Astrocyte (in vitro differentiated cells and primary cell): ENCODE measurements at regions not wholly inside any gene's neighbourhood (a gene's known extent, or its start where the extent isn't known, plus 50 kb on each side); places are given as distances from the start of the nearest gene placed in this dataset.

Source experiments
- DNase-seq: peaks from one replicate; pipeline ENCODE4 v3.0.0-alpha.2; 2010; ENCODE audit warnings: low read depth
- FAIRE-seq: peaks from 2 replicates; lab custom pipeline; 2011; peaks lifted over from hg19 to GRCh38; lab: Jason Lieb, UNC
- H2AFZ ChIP-seq: 2 replicates; pipeline ENCODE4 v1.6.0; 2012; ENCODE audit warnings: low read depth, low read length, inconsistent platforms
- H3K27ac ChIP-seq: 2 replicates; pipeline ENCODE4 v1.5.1; 2011; ENCODE audit warnings: low read depth, low read length, inconsistent platforms
- H3K27me3 ChIP-seq: 2 replicates; pipeline ENCODE4 v1.6.0; 2011; ENCODE audit warnings: low read length, inconsistent platforms; ENCODE audit not compliant: insufficient read depth
- H3K36me3 ChIP-seq: 2 replicates; pipeline ENCODE4 v1.5.1; 2011; ENCODE audit warnings: low read length, inconsistent platforms; ENCODE audit not compliant: insufficient read depth
- H3K4me1 ChIP-seq: 2 replicates; pipeline ENCODE4 v1.5.1; 2011; ENCODE audit warnings: low read length, inconsistent platforms; ENCODE audit not compliant: insufficient read depth
- H3K4me2 ChIP-seq: 2 replicates; pipeline ENCODE4 v1.6.0; 2012; ENCODE audit warnings: low read length, inconsistent platforms
- H3K4me3 ChIP-seq: 2 replicates; pipeline ENCODE4 v1.5.1; 2011; ENCODE audit warnings: low read depth, mild to moderate bottlenecking, low read length, inconsistent platforms; ENCODE audit not compliant: insufficient read depth
- H3K79me2 ChIP-seq: 2 replicates; pipeline ENCODE4 v1.6.0; 2012; ENCODE audit warnings: mild to moderate bottlenecking, low read length, inconsistent platforms; ENCODE audit not compliant: insufficient read depth
- H3K9ac ChIP-seq: 2 replicates; pipeline ENCODE4 v1.6.0; 2012; ENCODE audit warnings: mild to moderate bottlenecking, low read length, inconsistent platforms
- H3K9me3 ChIP-seq: 2 replicates; pipeline ENCODE4 v1.5.1; 2012; ENCODE audit warnings: low read depth, mild to moderate bottlenecking, low read length, inconsistent platforms; ENCODE audit not compliant: insufficient read depth
- H4K20me1 ChIP-seq: 2 replicates; pipeline ENCODE4 v1.6.0; 2012; ENCODE audit warnings: low read length, inconsistent platforms; ENCODE audit not compliant: insufficient read depth
- H3K27ac Mint-ChIP-seq: one replicate; pipeline ENCODE4 v1.8.0; 2021; ENCODE audit warnings: mild to moderate bottlenecking, mixed read lengths; ENCODE audit not compliant: unreplicated experiment
- H3K27me3 Mint-ChIP-seq: one replicate; pipeline ENCODE4 v1.8.0; 2021; ENCODE audit warnings: low read depth, mixed read lengths; ENCODE audit not compliant: unreplicated experiment
- H3K36me3 Mint-ChIP-seq: one replicate; pipeline ENCODE4 v1.8.0; 2021; ENCODE audit warnings: low read depth, mixed read lengths; ENCODE audit not compliant: unreplicated experiment
- H3K4me1 Mint-ChIP-seq: one replicate; pipeline ENCODE4 v1.8.0; 2021; ENCODE audit warnings: low read depth, mixed read lengths; ENCODE audit not compliant: unreplicated experiment
- H3K4me3 Mint-ChIP-seq: one replicate; pipeline ENCODE4 v1.8.0; 2021; ENCODE audit warnings: mild to moderate bottlenecking, moderate library complexity, mixed read lengths; ENCODE audit not compliant: unreplicated experiment
- H3K9me3 Mint-ChIP-seq: one replicate; pipeline ENCODE4 v1.8.0; 2021; ENCODE audit warnings: mild to moderate bottlenecking, mixed read lengths; ENCODE audit not compliant: unreplicated experiment
- EZH2 ChIP-seq: IDR thresholded peaks from 2 replicates; pipeline ENCODE4 v1.6.1; 2012; ENCODE audit warnings: mild to moderate bottlenecking, low read length, inconsistent platforms; ENCODE audit not compliant: insufficient read depth
- TF ChIP-seq, protein P1 (sequence below): IDR thresholded peaks from 2 replicates; pipeline ENCODE4 v1.5.1; 2011; ENCODE audit warnings: low read depth, mild to moderate bottlenecking, inconsistent platforms, low read length, moderate library complexity; ENCODE audit not compliant: insufficient read depth

- Mint-ChIP-seq H3K4me1 (no peaks in the 10 kb centered on the region), H3K36me3 (no peaks in the 10 kb centered on the region), H3K27me3 (no peaks in the 10 kb centered on the region), H3K9me3 (no peaks in the 10 kb centered on the region), H3K4me3 (no peak overlapping the region), H3K27ac (no peak overlapping the region)
- no peaks in the 10 kb centered on the region for H4K20me1 ChIP-seq
- no peak overlapping the region for H3K27ac ChIP-seq
- no peak overlapping the region for H2AFZ ChIP-seq
- no peak overlapping the region for H3K4me2 ChIP-seq
- TF ChIP-seq, protein P1, sequence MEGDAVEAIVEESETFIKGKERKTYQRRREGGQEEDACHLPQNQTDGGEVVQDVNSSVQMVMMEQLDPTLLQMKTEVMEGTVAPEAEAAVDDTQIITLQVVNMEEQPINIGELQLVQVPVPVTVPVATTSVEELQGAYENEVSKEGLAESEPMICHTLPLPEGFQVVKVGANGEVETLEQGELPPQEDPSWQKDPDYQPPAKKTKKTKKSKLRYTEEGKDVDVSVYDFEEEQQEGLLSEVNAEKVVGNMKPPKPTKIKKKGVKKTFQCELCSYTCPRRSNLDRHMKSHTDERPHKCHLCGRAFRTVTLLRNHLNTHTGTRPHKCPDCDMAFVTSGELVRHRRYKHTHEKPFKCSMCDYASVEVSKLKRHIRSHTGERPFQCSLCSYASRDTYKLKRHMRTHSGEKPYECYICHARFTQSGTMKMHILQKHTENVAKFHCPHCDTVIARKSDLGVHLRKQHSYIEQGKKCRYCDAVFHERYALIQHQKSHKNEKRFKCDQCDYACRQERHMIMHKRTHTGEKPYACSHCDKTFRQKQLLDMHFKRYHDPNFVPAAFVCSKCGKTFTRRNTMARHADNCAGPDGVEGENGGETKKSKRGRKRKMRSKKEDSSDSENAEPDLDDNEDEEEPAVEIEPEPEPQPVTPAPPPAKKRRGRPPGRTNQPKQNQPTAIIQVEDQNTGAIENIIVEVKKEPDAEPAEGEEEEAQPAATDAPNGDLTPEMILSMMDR, result no peak
- TF ChIP-seq EZH2, result no peak
- H3K79me2 ChIP-seq, result no peaks in the 10 kb centered on the region
- no peaks in the 10 kb centered on the region for H3K27me3 ChIP-seq
- no peaks in the 10 kb centered on the region for H3K36me3 ChIP-seq
- no peak for DNase-seq
- FAIRE-seq, result no peak
- H3K9me3 ChIP-seq, result no peaks in the 10 kb centered on the region
- no peak overlapping the region for H3K4me3 ChIP-seq
- no peak overlapping the region for H3K9ac ChIP-seq
- H3K4me1 ChIP-seq, result no peaks in the 10 kb centered on the region
Measured at GRCh38 chr9:25543806-25544205, 134.4 kb downstream of the TUSC1 start.

DNA sequence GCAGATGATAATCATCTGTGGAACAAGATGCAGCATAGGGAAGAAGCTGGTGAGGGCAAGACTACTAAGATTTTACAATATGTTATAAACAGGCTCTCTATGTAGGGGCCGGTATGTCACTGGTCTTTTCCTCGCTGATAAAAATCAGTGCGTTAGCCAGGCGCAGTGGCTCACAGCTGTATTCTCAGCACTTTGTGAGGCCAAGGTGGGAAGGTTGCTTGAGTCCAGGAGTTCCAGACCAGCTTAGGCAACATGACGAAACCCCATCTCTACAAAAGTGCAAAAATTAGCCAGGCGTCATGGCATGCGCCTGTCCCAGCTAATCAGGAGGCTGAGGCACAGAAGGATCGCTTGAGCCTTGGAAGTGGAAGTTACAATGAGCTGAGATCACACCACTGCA is 135.9 kb downstream of the TUSC1 start:
- FAIRE-seq, result no peak
- H3K9me3 Mint-ChIP-seq, result no peaks in the 10 kb centered on the region
- H3K9ac ChIP-seq, result no peak overlapping the region
- no peak overlapping the region for H3K4me2 ChIP-seq
- no peaks in the 10 kb centered on the region for H3K9me3 ChIP-seq
- H2AFZ ChIP-seq, result no peak overlapping the region
- H3K27ac Mint-ChIP-seq, result no peak overlapping the region
- no peak for DNase-seq
- no peak overlapping the region for H3K27ac ChIP-seq
- H3K4me3 Mint-ChIP-seq, result no peak overlapping the region
- no peaks in the 10 kb centered on the region for H3K79me2 ChIP-seq
- no peaks in the 10 kb centered on the region for H3K4me1 ChIP-seq
- H3K36me3 Mint-ChIP-seq, result no peaks in the 10 kb centered on the region
- H3K36me3 ChIP-seq, result no peaks in the 10 kb centered on the region
- no peaks in the 10 kb centered on the region for H3K27me3 Mint-ChIP-seq
- no peaks in the 10 kb centered on the region for H4K20me1 ChIP-seq
- no peak overlapping the region for H3K4me3 ChIP-seq
- H3K4me1 Mint-ChIP-seq, result no peaks in the 10 kb centered on the region
- no peaks in the 10 kb centered on the region for H3K27me3 ChIP-seq
- TF ChIP-seq, protein P1, result no peak
- TF ChIP-seq EZH2, result no peak

DNA sequence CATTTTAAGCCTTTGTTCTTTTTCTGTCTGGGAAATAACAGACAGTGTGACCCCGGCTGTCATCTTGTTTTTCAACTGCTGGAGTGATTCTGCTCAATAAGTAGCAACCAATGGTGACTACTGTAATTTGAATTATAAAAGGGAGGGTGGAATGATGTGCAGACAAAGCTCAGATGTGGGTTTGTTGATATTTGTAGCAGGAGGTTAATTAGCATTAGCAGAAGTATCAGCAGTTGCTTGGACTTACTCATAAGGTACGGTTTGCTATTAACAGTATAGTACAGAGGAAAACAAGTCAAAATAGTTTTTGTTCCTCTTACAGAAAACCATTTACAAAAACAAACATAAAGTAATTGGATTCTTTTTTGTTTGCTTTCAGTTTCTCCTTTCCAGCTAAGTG is 140.4 kb downstream of the TUSC1 start:
- Histone ChIP-seq H3K36me3 (no peaks in the 10 kb centered on the region), H3K27me3 (no peaks in the 10 kb centered on the region), H2AFZ (no peak overlapping the region), H4K20me1 (no peaks in the 10 kb centered on the region), H3K4me1 (no peaks in the 10 kb centered on the region), H3K79me2 (no peaks in the 10 kb centered on the region), H3K4me3 (no peak overlapping the region), H3K27ac (no peak overlapping the region), H3K9ac (no peak overlapping the region), H3K4me2 (no peak overlapping the region), H3K9me3 (no peaks in the 10 kb centered on the region)
- TF ChIP-seq EZH2, result no peak
- TF ChIP-seq, protein P1, result no peak
- Mint-ChIP-seq H3K9me3 (no peaks in the 10 kb centered on the region), H3K4me3 (no peak overlapping the region), H3K27ac (no peak overlapping the region), H3K4me1 (no peaks in the 10 kb centered on the region), H3K27me3 (no peaks in the 10 kb centered on the region), H3K36me3 (no peaks in the 10 kb centered on the region)
- no peak for DNase-seq
- no peak for FAIRE-seq
